Cardiac fibroblast (primary cell): ENCODE measurements at regions not wholly inside any gene's neighbourhood (a gene's known extent, or its start where the extent isn't known, plus 50 kb on each side); places are given as distances from the start of the nearest gene placed in this dataset.

Experiments used
- DNase-seq, 2 donors: peaks; one replicate each; pipeline versions ENCODE4 v3.0.0 to v3.0.0-alpha.2; 2010; ENCODE audit warnings: low read depth in 2 of 2
- H3K4me3 ChIP-seq, 2 donors: replicated peaks in 1 of 2; 1 replicate in 1 of 2; 2 replicates in 1 of 2; pipeline ENCODE4 v1.5.1; 2011; ENCODE audit warnings: low read depth in 2 of 2, low read length in 2 of 2, mild to moderate bottlenecking in 2 of 2, moderate library complexity in 1 of 2
- CTCF ChIP-seq: IDR thresholded peaks from one replicate; pipeline ENCODE4 v1.5.1; 2011; ENCODE audit warnings: low read depth, mild to moderate bottlenecking, low read length, inconsistent platforms

GRCh38 chr2:122000556-122001340 is 245.3 kb downstream of the TSN start:
- no peak for DNase-seq
- H3K4me3 ChIP-seq = no peak overlapping the region
- no peak for TF ChIP-seq CTCF

- DNase-seq = no peak
- no peak for TF ChIP-seq CTCF
- no peak overlapping the region for H3K4me3 ChIP-seq
These were observed 246.0 kb downstream of the TSN start for GRCh38 chr2:122001441-122001874.

GRCh38 chr2:122003196-122003940 is 247.9 kb downstream of the TSN start:
- DNase-seq = no peak
- no peak overlapping the region for H3K4me3 ChIP-seq
- TF ChIP-seq CTCF = no peak

GRCh38 chr2:122007126-122007525 is 251.7 kb downstream of the TSN start:
- H3K4me3 ChIP-seq = no peak overlapping the region
- no peak for DNase-seq
- TF ChIP-seq CTCF = no peak

- TF ChIP-seq CTCF = no peak
- H3K4me3 ChIP-seq = no peak overlapping the region
- DNase-seq = no peak
These were observed 252.1 kb downstream of the TSN start for GRCh38 chr2:122007577-122007976.

- no peak overlapping the region for H3K4me3 ChIP-seq
- DNase-seq = no peak
- no peak for TF ChIP-seq CTCF
These were observed 254.1 kb downstream of the TSN start for GRCh38 chr2:122009561-122009960.
